ENCODE measurements at regions not wholly inside any gene's neighbourhood (a gene's known extent, or its start where the extent isn't known, plus 50 kb on each side); places are given as distances from the start of the nearest gene placed in this dataset.

- TF ChIP-seq CTCF (IDR thresholded peaks at IDR 0.05) (no peak), POLR2A (IDR thresholded peaks at IDR 0.05) (no peak)
Measured at GRCh38 chr2:67970542-67970941, 92.3 kb downstream of the C1D start.

Measured in tibial nerve (tissue), 3 donors.